ENCODE measurements at regions not wholly inside any gene's neighbourhood (a gene's known extent, or its start where the extent isn't known, plus 50 kb on each side); places are given as distances from the start of the nearest gene placed in this dataset.
"Not testable (repeated sequence)": the region's sequence is repeated elsewhere in the genome, so short reads cannot be mapped to it uniquely, and the experiment has no call there.

DNA sequence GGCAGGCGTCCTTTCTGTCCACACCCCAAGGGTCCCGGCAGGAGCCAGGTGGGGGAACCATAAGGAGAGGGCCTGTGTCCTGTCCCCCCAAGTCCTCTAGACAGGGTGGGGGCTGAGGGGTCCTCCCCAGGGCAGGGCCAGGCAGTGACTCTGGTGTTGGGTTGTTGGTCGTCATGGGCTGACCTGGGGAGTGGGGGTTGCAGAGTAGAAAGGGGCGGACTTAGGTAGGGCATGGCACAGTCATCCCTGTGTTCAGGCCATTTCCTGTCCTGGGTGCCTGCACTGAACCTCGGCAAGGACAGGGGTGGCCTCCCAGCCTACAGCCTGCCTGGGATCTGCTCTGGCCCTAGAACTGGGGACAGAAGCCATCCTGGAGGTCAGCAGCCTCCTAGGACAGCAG is 356.2 kb downstream of the TMEM121 start:
- no peak for DNase-seq

DNA sequence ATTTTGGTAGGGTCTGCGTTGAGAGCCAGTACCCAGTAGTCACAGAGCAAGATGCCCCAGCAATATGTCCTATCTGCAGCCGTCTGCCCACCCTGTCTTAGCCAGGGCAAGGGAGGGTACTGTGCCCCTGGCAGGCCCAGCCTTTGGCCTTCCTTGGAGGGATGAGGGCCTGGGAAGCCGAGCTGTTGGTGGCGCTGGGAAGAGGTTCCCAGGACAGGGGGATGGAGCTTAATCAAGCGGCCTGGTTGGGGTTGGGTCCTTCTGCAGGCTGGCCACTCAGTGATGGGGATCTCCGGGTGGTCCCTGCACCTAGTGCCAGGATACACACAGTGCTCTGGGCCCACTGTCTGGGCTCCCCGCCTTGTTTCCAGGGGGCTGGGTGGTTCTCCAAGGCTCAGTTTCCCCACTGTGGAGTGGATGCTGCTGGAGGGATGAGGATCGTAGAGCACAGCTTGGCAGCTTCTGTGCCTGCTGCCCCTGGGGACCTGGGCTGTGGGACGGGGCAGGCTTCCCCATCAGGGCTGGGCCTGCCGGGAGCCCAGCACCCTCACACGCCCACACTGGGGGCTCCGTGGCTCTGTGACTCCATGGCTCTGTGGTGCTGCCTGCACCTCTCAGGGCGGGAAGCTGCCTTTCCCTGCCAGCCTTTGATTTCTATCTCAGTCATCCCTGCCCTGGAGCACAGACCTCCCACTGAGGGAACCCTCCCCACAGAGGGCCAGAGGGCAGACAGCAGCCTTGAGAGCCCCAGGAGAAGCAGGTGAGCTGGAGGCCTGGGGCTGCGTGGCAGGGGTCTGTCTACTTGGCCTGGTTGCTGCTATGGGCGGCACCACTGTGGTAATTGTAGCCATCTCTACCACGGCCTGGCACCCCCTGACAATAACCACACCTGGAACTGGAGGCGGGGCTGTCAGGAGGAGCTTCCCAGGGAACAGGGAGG is 357.0 kb downstream of the TMEM121 start:
- no peak for DNase-seq

DNA sequence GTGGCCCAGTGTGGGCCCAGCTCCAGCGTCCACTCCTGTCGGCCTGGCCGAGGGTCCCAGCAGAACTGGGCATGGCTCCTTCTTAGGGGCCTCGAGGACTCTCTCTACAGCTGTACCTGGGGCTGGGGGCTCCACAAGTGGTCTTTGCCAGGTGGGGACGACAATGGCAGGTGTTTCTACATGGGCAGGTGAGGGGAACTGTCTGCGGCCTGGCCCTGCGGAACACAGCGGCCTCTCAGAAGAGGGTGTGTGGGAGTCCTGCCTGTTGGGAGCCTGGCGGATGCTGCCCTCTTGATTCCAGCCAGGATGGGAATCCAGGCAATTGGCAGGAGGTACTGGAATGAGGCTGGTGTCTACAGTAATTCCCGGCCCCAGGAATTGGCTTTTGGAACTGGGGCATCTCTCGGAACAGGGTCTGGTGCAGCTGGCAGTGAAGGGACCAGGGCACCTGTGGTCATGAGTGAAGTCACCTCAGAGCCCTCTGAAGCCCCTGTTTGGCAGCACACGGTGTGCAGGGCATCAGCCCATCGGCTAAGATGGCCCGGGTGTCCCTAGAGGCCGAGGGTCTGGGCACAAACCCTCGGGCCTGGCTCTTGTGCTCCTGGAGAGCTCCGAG is 357.9 kb downstream of the TMEM121 start:
- DNase-seq, result not testable (repeated sequence)

DNA sequence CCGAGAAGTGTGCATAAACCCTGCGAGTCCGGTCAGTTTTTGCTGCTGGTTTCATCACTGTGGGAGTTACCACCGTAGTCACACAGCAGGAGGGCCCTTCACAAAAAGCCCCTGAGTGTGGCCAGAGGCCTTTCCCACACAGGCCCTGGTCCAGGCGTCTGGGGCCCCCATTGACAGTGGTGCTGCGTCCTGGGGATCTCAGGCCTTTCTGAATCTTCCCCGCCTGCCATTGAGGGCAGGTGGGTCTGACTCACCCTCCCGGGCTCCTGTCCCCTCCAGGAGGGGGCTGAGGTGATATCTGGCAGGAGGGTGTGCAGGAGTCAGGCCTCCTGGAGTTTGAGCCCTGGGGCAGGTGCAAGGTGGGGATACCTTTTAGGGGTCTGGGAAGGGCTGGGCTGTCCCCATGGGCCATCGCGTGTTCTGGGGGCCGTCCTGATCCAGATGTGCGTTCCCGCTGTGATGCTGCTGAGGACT is 358.5 kb downstream of the TMEM121 start:
- DNase-seq, result no peak

DNA sequence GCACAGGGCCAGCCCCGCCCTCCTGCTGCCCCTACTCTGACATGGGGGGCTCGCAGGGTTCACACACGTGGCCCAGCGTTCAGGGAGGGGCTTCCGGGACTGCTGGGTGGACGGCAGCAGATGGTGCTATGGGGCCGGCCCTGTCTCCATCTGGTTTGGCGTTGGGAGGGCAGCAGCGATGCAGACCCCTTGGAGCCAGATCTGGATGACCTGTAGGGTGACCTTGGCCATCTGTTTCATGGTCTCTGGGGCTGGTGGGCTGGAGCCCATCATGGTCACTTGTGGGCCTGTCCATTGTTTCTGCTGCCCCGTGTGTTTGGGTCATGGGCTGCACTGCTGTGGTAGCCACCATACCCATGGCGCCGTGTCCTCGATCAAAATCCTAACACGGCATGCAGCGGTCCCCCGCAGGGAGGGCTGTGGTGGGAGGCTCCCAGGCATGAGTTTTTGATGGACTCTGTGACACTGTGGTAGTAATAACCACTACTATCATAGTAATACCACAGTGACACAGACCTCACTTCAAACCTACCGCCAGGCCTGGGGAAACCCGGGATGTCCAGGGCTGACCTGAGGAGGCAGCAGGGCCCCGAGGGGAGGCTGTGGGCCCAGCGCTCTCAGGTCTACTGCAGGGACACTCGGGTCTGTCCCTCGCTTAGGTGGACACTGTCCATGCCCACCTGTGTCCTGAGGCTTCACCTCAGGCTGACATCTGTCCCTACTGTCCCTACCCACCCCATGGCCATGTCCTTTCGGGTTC is 359.4 kb downstream of the TMEM121 start:
- DNase-seq, result no peak

DNA sequence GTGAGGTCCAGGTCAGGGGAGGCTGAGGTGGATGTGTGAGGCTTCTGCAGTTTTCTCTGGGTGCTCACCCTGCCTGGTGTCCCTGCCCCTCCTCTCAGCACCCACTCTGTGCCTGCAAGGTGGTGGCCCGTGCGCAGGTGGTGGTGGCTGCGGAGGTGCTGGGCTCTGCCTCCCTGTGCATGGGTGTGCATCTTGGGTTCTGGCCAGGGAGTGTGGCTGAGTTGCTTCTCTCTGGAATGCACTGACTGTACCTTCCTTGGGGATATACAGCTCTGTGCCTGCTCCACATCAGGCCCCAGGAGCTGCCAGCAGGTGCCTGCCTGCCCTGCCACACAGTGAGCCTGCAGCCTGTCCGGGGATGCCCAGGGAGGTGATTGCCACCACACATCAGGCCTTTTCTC is 360.4 kb downstream of the TMEM121 start:
- DNase-seq, result not testable (repeated sequence)

DNA sequence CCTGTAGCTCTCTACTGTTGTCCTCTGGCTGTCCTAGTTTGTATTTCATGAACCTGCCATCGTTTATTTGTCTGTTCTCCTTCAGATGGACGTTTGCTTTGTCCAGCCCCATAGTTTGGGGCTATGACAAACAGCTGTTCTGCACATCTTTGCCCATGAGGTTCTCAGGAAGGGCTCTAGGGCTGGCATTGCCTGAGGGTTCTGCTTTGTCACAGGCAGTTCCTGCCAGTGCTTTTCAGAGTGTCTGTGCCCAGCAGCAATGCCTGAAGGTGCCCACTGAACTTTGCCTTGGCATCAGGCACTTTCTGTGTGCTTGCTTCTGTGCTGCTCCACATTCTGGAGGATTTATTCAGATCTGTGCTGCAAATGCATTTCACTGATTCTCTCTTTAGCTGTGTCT is 361.3 kb downstream of the TMEM121 start:
- DNase-seq, result no peak

DNA sequence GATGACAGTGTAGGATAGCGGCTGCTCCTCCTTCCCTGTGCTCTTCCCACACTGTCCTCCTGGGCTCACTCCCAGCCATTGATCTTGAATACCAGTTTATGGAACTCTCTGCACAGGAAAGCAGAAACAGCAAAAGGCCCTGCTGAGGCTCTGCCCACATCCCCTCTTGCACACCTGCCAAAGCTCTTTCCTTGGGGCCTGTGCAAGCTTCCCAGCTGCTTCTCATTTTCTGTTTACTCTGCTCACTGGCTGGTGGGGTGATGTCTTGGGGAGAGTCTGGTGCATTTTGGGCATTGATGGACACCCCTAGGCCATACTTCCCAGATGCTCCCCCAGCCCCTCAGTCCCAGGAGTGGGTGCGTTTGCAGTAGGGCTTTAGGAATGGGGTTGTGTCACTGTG is 361.8 kb downstream of the TMEM121 start:
- no peak for DNase-seq

DNA sequence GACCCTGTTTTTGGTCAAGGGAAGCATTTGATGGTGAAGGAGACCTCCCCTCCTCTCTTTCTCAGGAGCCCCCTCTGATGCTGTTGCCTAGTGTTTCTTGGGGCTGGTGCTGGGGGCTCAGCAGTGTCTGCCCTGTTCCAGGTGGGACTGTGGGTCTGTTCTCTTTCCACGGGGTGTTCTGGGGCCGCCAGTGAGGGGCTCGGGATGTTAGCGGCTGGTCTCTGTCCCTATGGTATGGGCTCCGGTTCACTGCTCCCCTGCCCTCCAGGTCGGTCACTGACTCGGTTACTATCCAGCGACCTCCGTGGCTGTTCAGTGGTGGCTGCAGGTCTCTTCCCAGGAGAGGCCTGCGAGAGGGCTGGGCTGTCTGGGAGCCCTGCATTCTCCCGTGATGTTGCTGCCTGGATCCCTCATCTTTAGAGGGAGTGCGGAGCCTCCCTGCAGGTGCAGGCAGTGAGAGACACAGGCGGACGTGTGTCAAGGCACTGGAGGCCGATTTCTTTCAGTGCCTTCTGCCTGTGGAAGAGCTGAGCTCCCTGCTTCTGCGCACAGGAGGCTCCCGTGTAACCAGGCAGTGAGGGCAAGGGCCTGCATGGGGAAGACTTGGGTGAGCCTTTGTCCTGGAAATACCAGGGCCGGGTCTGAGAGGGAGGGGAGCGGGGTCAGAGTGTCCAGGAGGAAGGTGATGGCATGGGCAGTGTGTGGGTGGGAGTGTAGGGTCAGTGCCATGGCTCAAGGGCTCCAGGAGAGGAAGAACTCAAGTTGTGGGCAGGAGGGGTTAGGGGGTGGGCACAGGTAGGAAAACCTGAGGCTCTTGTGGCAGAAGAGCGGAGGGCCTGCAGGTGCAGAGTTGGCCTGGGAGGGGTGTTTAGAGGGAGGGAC is 362.6 kb downstream of the TMEM121 start:
- DNase-seq, result no peak

DNA sequence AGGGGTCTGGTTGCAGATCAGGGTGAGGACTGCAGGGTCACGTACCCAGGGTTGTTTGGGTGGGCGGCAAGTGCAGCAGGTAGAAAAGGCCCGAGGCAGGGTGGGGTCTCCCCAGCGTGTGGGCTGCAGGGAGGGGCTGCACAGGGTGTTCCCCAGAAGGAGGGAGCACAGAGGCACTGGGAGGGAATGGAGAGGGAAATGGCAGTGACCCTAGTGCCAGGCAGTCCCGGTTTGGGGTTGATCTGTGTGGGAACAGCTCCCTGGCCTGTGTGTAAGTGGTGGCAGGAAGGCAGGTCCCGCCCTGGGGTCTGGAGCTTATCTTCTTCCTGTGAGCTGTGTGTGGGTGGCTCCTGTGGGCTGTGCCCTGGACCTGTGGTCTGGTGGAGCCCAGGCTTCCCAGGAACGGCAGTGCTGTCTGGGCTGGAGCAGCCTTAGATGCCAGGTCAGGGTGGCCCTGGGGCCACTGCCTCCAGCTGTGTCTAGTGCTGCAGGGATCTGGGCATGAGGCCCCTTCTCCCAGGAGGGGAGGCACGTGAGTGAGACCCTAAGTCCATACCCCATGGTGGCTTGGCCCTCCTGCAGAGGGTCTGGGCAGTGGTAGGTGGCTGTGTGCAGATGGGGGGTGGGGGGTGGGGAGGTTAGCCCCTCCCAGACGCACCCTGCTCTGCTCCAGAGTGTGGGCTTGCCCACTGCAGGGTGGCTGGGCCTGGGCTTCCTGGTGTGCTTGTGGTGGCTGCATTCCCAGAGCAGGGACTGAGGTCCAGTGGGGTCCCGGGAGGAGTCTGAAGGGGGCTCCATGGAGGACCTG is 363.5 kb downstream of the TMEM121 start:
- no peak for DNase-seq

DNA sequence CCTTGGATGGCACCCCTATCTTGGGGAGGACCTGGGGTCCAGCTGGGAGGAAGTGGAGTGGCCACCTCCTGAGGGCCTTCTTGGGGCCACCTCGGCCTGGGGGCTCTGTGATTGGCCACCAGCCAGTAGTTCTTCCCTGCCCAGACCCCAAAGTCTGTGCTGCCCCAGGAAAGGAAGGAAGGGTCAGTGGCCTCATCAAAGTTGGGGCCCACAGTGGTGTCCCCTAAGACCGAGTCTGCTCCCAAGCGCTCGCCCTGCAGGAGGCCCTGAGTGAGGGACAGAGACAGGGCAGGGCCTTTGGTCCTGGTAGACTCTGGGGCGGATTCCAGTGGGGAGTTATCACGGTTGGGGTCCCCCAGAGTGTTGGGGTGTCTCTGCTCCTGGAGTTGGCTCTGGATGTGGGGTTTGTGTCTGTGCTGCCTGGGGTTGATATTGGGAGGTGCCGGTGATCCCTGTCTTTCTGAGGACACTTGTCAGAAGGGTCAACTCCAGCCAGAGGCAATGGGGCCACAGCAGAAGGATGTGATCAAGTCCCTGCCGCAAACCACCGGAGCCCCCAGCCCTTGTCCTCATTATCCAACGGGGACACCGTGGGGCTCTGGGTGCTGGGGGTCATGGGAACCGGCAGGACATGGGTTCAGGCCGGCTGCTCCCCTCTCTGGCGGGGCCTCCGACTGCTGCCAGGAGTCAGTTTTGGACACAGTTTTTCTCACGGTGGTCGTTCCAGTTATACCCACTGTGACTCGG is 364.3 kb downstream of the TMEM121 start:
- no peak for DNase-seq

DNA sequence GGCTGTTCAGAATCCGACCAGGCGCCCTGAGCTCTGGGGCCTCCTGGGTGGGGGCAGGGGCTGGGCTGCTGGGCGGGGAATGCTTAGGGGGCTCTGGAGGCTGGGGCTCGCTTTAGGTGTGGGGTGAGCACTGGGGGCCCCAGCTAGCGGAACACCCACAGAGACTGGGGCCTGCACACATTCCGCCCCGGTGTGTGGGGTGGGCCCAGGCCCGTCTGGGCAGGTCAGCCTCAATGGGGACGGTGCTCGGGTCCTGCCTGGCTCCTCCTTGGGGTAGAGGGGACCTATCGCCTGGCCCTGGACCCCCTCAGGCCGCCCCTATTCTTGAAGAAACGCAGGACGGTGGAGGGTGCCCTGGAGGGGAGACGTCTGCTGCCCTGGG is 364.8 kb downstream of the TMEM121 start:
- DNase-seq, result no peak

DNA sequence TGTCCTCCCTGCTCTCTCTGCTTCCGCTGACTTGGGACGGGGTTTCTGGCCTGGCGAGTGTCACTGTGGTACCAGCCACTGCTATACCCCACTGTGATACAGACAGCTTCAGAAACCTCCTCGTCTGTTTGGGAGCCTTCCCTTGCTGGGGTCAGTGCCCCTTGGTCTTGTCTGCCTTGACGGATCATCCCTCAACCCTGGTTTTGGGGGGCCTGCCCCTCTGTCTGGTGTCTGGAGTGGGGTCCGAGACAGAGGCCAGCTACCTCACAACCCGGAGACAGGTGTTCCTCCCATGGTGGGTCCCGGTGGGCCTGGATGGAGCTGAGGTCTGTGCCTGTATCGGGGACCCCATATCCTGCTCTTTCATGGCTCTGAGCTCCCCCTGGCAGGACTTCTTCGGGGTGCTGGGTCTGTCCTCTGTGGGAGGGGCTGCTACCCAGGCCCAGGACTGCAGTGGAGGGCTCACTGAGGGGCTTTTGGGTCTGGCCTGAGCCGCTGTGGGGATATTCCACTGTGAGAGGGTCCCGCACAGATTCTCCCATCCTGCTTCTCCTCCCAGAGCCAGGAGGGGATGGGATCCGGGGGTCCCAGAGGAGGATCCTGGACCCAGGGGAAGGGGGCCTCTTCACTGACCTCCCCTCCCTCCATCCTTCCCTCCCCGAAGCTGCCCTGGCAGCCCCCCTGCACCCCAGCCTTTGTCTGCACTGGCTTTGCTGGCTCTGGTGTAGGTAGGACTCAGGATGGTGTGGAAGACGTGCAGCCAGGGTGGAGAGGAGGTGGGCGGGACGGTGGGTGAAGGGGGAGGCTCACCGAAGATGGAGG is 365.5 kb downstream of the TMEM121 start:
- no peak for DNase-seq

DNA sequence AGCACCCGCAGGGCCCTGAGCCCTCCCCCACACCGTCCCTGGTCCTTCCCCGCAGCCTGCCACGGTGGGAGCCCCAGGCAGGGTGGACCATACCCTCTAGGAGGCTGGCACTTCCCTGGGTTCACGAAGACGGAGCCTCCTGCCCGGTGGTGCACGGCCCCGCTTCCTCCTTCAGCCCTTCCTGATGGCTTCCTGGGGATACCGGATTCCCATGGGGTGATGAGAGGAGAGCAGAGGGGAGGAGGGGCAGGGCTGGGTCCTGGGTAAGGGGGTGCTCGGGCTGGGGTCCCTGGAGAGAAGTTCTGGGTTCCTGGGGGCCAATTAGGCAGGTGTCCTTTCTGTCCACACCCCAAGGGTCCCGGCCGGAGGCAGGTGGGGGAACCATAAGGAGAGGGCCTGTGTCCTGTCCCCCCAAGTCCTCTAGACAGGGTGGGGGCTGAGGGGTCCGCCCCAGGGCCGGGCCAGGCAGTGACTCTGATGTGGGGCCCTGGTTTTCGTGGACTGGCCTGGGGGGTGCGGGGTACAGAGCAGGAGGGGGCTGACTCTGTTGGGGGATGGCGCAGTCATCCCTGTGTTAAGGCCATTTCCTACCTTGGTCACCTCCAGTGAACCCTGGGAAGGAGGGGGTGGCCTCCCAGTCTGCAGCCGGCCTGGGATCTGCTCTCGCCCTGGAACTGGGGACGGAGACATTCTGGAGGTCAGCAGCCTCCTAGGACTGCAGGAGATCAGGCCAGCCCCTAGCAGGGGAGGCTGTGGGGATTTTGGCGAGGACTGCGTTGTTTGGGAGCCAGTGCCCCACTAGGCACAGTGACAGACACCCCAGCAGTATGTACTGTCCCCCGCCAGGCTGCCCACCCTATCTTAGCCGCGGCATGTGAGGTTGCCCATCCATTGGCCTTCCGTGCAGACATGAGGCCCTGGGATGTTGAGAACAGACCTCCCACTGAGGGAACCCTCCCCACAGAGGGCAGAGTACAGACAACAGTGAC is 366.4 kb downstream of the TMEM121 start:
- not testable (repeated sequence) for DNase-seq

DNA sequence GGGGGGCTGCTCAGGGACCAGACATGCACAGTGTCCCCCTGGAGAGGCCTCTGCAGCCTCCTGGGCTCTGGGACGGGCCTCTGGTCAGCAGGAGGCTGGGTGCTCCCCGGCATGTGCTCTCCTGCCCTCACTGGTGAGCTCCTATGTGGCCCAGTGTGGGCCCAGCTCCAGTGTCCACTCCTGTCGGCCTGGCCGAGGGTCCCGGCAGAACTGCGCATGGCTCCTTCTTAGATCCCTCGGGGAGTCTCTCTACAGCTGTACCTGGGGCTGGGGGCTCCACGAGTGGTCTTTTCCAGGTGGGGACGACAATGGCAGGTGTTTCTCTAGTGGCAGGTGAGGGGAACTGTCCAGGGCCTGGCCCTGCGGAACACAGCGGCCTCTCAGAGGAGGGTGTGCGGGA is 367.3 kb downstream of the TMEM121 start:
- not testable (repeated sequence) for DNase-seq

DNA sequence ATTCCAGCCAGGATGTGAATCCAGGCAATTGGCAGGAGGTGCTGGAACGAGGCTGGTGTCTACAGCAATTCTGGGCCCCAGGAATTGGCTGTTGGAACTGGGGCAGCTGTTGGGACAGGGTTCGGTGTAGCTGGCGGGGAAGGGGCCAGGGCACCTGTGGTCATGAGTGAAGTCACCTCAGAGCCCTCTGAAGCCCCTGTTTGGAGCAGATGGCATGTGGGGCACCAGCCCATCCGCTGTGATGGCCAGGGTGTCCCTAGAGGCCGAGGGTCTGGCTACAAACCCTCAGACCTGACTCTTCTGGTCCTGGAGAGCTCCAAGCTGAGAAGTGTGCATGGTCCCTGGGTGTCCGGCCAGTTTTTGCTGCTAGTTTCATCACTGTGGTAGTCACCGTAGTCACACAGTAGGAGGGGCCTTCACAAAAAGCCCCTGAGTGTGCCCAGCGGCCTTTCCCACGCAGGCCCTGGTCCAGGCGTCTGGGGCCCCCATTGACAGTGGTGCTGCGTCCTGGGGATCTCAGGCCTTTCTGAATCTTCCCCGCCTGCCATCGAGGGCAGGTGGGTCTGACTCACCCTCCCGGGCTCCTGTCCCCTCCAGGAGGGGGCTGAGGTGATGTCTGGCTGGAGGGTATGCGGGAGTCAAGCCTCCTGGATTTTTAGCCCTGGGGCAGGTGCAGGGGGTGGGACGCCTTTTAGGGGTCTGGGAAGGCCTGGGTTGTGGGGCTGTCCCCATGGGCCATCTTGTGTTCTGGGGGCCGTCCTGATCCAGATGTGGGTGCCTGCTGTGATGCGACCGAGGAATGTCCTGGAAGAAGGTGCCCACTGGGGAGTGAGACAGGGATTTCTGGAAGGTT is 368.0 kb downstream of the TMEM121 start:
- no peak for DNase-seq
